K562 (cell line): ENCODE measurements at regions not wholly inside any gene's neighbourhood (a gene's known extent, or its start where the extent isn't known, plus 50 kb on each side); places are given as distances from the start of the nearest gene placed in this dataset.

Experiments used
- ATAC-seq: fragments of 200-7000 bp; cut with Tn5 transposase; 3 replicates; pipeline ENCODE4 v1.9.1; 2020; ENCODE audit warnings: moderate library complexity
- BruUV-seq: library from RNA; stranded (reverse); fragments of 400-500 nt; replicated peaks from 2 replicates; lab custom pipeline; 2021; lab: Mats Ljungman, UMichigan
- CTCF ChIA-PET: fragments of 300-600 bp; formaldehyde crosslinking; extraction: SDS; loops from one replicate; lab custom pipeline; 2021; ENCODE audit warnings: low intra/inter-chr PET ratio; lab: Yijun Ruan, JAX
- POLR2A ChIA-PET: fragments of 300-600, 350-650 bp; sonication (Branson Sonifier 250); formaldehyde crosslinking; extraction: SDS; loops from one replicate; lab custom pipeline; 2021; ENCODE audit warnings: antibody characterized with exemption, inconsistent platforms; lab: Yijun Ruan, JAX
- DNase-seq, 4 experiments: peaks; one replicate each; pipeline versions ENCODE4 v3.0.0 to v3.0.0-alpha.2; 2011 to 2018; ENCODE audit warnings: low spot score in 3 of 4, mixed read lengths in 3 of 4; ENCODE audit errors: extremely low read depth in 1 of 4
- FAIRE-seq: peaks from 2 replicates; lab custom pipeline; 2011; peaks lifted over from hg19 to GRCh38; lab: Jason Lieb, UNC
- H2AFZ ChIP-seq: 2 replicates; pipeline ENCODE4 v1.6.0; 2011; ENCODE audit warnings: low read depth, low read length, control low read depth, inconsistent platforms
- H3K27ac ChIP-seq: fragments of 200-600 bp; 3 replicates; pipeline ENCODE4 v1.8.0; 2011; ENCODE audit warnings: low read depth, mild to moderate bottlenecking, control low read depth, inconsistent platforms, low read length, moderate library complexity, mixed read lengths; ENCODE audit errors: extremely low read depth
- H3K27me3 ChIP-seq, 2 experiments: fragments of 300-600 bp in 1 of 2; 2 replicates in 1 of 2; 3 replicates in 1 of 2; pipeline versions ENCODE4 v1.6.0 to v1.8.0; 2011; ENCODE audit warnings: inconsistent platforms in 2 of 2, low read length in 2 of 2, mild to moderate bottlenecking in 1 of 2, mixed read lengths in 1 of 2, moderate library complexity in 1 of 2; ENCODE audit not compliant: control insufficient read depth in 2 of 2, insufficient read depth in 2 of 2
- H3K36me3 ChIP-seq: fragments of 300-600 bp; 3 replicates; pipeline ENCODE4 v1.8.0; 2011; ENCODE audit warnings: mild to moderate bottlenecking, low read length, inconsistent platforms; ENCODE audit not compliant: control insufficient read depth, insufficient read depth
- H3K4me1 ChIP-seq, 2 experiments: fragments of 200-600 bp in 1 of 2; replicated peaks in 1 of 2; 2 replicates in 1 of 2; 3 replicates in 1 of 2; pipeline versions ENCODE4 v1.5.1 to v1.8.0; 2011; ENCODE audit warnings: inconsistent platforms in 2 of 2, low read length in 2 of 2, mild to moderate bottlenecking in 1 of 2, mixed read lengths in 1 of 2, moderate library complexity in 1 of 2; ENCODE audit not compliant: control insufficient read depth in 2 of 2, insufficient read depth in 2 of 2
- H3K4me2 ChIP-seq: 2 replicates; pipeline ENCODE4 v1.6.1; 2011; ENCODE audit warnings: low read length, control low read depth, inconsistent platforms, mixed read lengths; ENCODE audit not compliant: insufficient read depth
- H3K4me3 ChIP-seq: fragments of 200-600 bp; sonication (generic), shearing (Covaris generic); 2 replicates; pipeline ENCODE4 v1.5.1; 2016; ENCODE audit warnings: control low read depth, inconsistent platforms
- H3K79me2 ChIP-seq: fragments of 200-600 bp; 3 replicates; pipeline ENCODE4 v1.8.0; 2011; ENCODE audit warnings: low read length, inconsistent platforms; ENCODE audit not compliant: control insufficient read depth, insufficient read depth
- H3K9ac ChIP-seq, 2 experiments: 2 replicates each; pipeline versions ENCODE4 v1.6.0 to v1.6.1; 2011; ENCODE audit warnings: low read depth in 2 of 2, low read length in 2 of 2, control low read depth in 1 of 2, inconsistent platforms in 1 of 2, mild to moderate bottlenecking in 1 of 2, mixed read lengths in 1 of 2; ENCODE audit not compliant: insufficient read depth in 1 of 2
- H3K9me1 ChIP-seq: one replicate; pipeline ENCODE4 v1.6.0; 2011; ENCODE audit warnings: inconsistent platforms, mild to moderate bottlenecking, low read length, moderate library complexity; ENCODE audit not compliant: control insufficient read depth, insufficient read depth
- H3K9me3 ChIP-seq: replicated peaks from 2 replicates; pipeline ENCODE4 v1.5.1; 2011; ENCODE audit warnings: low read depth, low read length, inconsistent platforms; ENCODE audit not compliant: control insufficient read depth, insufficient read depth
- H4K20me1 ChIP-seq: replicated peaks from 2 replicates; pipeline ENCODE4 v1.6.1; 2011; ENCODE audit warnings: low read length, inconsistent platforms, mixed read lengths; ENCODE audit not compliant: control insufficient read depth, insufficient read depth
- CBX8 ChIP-seq: fragments of 200-600 bp; sonication (generic); IDR thresholded peaks from 2 replicates; pipeline ENCODE4 v1.6.1; 2012; ENCODE audit warnings: borderline replicate concordance, mixed run types, low read depth, mild to moderate bottlenecking, moderate library complexity, mixed read lengths, low read length, control low read depth, inconsistent platforms; ENCODE audit not compliant: poor library complexity, severe bottlenecking; ENCODE audit errors: extremely low read depth
- CCNT2 ChIP-seq: IDR thresholded peaks from 2 replicates; pipeline ENCODE4 v1.6.1; 2011; ENCODE audit warnings: borderline replicate concordance, low read depth, mild to moderate bottlenecking, moderate library complexity, mixed read lengths, low read length; ENCODE audit not compliant: insufficient read length; ENCODE audit errors: extremely low read depth
- CREB1 ChIP-seq, 2 experiments: sonication (generic) in 1 of 2; formaldehyde crosslinking in 1 of 2; IDR thresholded peaks; 2 replicates each; pipeline versions ENCODE4 v1.6.1 to v1.8.0; 2012 to 2022; ENCODE audit warnings: inconsistent platforms in 1 of 2, mild to moderate bottlenecking in 1 of 2, missing genetic modification reagents in 1 of 2, moderate library complexity in 1 of 2
- JUNB ChIP-seq: fragments of 450-650 bp; formaldehyde crosslinking; conservative IDR thresholded peaks from 2 replicates; pipeline ENCODE4 v1.4.0; 2020; ENCODE audit warnings: mild to moderate bottlenecking
- NCOR1 ChIP-seq: fragments of 450-650 bp; IDR thresholded peaks from 2 replicates; pipeline ENCODE4 v1.6.1; 2016; ENCODE audit warnings: mild to moderate bottlenecking, moderate library complexity
- NFE2L1 ChIP-seq: fragments of 450-650 bp; IDR thresholded peaks from 2 replicates; pipeline ENCODE4 v1.6.1; 2016; ENCODE audit warnings: missing genetic modification characterization, low read depth, mild to moderate bottlenecking, missing compliant biosample characterization, moderate library complexity, borderline replicate concordance
- SIN3A ChIP-seq, 2 experiments: fragments of 150-350 bp in 1 of 2; IDR thresholded peaks; 2 replicates each; pipeline ENCODE4 v1.6.1; 2011 to 2016; ENCODE audit warnings: borderline replicate concordance in 2 of 2, low read depth in 2 of 2, low read length in 2 of 2, mild to moderate bottlenecking in 2 of 2, moderate library complexity in 2 of 2; ENCODE audit not compliant: control insufficient read depth in 1 of 2
- SLC30A9 ChIP-seq: fragments of 250-450 bp; sonication (Bioruptor Pico); IDR thresholded peaks from 2 replicates; pipeline ENCODE4 v1.8.0; 2022; ENCODE audit warnings: mild to moderate bottlenecking, moderate library complexity
- SMARCE1 ChIP-seq: fragments of 450-650 bp; IDR thresholded peaks from 2 replicates; pipeline ENCODE4 v1.7.1; 2016; ENCODE audit warnings: mild to moderate bottlenecking
- SPI1 ChIP-seq: IDR thresholded peaks from 2 replicates; pipeline ENCODE4 v1.6.1; 2011; ENCODE audit warnings: low read depth, low read length, control low read depth, borderline replicate concordance
- STAG1 ChIP-seq: sonication (generic); formaldehyde crosslinking; IDR thresholded peaks from 2 replicates; pipeline ENCODE4 v1.5.0; 2020; ENCODE audit warnings: missing genetic modification reagents, borderline replicate concordance
- WHSC1 ChIP-seq: IDR thresholded peaks from one replicate; pipeline ENCODE4 v1.6.1; 2012; ENCODE audit warnings: low read length, control low read depth, inconsistent platforms
- ZKSCAN3 ChIP-seq: fragments of 250-450 bp; sonication (Bioruptor Pico); IDR thresholded peaks from 2 replicates; pipeline ENCODE4 v1.4.0; 2020
- WGBS: fragments of 100-300 bp; shearing (Covaris generic); methylation state at CpG from one replicate; pipeline ENCODE4 v1.1.6; 2016; ENCODE audit warnings: low coverage, mixed read lengths; ENCODE audit not compliant: insufficient coverage; ENCODE audit errors: missing lambda C conversion rate; 5-methylcytosine and 5-hydroxymethylcytosine counted together
- in situ Hi-C: fragments of 300-500 bp; cut with MboI; formaldehyde crosslinking; loops from 4 replicates; pipeline ENCODE4 v1.15.0; 2018; ENCODE audit warnings: inconsistent platforms, mixed read lengths
- intact Hi-C: fragments of 100-400 bp; cut with micrococcal nuclease; formaldehyde crosslinking; loops from 2 replicates; pipeline ENCODE4 v1.14.2; 2022

GRCh38 chr4:32748061-32748460 lies 2027.9 kb downstream of the PCDH7 start:
- WGBS, result 2% methylated on average over 13 of the region's 13 CpGs
- H4K20me1 ChIP-seq, result no peaks in the 10 kb centered on the region
- in situ Hi-C loops, result no loop called here
- CTCF ChIA-PET, result no interaction called here
- H2AFZ ChIP-seq, result no peak overlapping the region
- H3K27me3 ChIP-seq, result no peaks in the 10 kb centered on the region
- H3K79me2 ChIP-seq, result no peaks in the 10 kb centered on the region
- FAIRE-seq, result no peak
- no peak for TF ChIP-seq CREB1 (IDR thresholded peaks at IDR 0.05)
- TF ChIP-seq CREB1 (CRISPR knock-in tag; IDR thresholded peaks at IDR 0.05), result no peak
- TF ChIP-seq ZKSCAN3 (CRISPR knock-in tag), result no peak
- TF ChIP-seq NFE2L1 (tag), result no peak
- no peak for TF ChIP-seq NCOR1
- TF ChIP-seq CBX8, result no peak
- no peak for TF ChIP-seq SIN3A (IDR thresholded peaks at IDR 0.05; ENCODE audit: borderline replicate concordance in 2 of 2, control insufficient read depth in 1 of 2, low read depth in 2 of 2, low read length in 2 of 2)
- TF ChIP-seq SMARCE1, result no peak
- no peak for TF ChIP-seq CCNT2
- TF ChIP-seq SPI1, result no peak
- TF ChIP-seq WHSC1, result no peak
- TF ChIP-seq JUNB (CRISPR knock-in tag), result no peak
- no peak for TF ChIP-seq SLC30A9 (CRISPR knock-in tag)
- TF ChIP-seq STAG1 (CRISPR knock-in tag), result no peak
- TF ChIP-seq, all 486 proteins: peak for 0
- ATAC-seq (no peak), DNase-seq (no peak)
- Histone ChIP-seq H3K4me2 (no peak overlapping the region), H3K36me3 (no peaks in the 10 kb centered on the region), H3K27ac (no peak overlapping the region), H3K9ac (no peak overlapping the region), H3K9me1 (no peaks in the 10 kb centered on the region), H3K4me1 (no peaks in the 10 kb centered on the region), H3K4me3 (no peak overlapping the region), H3K9me3 (no peaks in the 10 kb centered on the region)
- BruUV-seq, result no TSS peak
- POLR2A ChIA-PET, result no interaction called here
- intact Hi-C loops, result no loop called here
